C4-2B (cell line): ENCODE measurements at regions not wholly inside any gene's neighbourhood (a gene's known extent, or its start where the extent isn't known, plus 50 kb on each side); places are given as distances from the start of the nearest gene placed in this dataset.

Experiments
- H3K27ac ChIP-seq: fragments of 450-650 bp; 2 replicates; pipeline ENCODE4 v1.5.1; 2017
- CTCF ChIP-seq: fragments of 450-650 bp; conservative IDR thresholded peaks from 2 replicates; pipeline ENCODE4 v1.5.1; 2017; ENCODE audit warnings: mild to moderate bottlenecking
- ZFX ChIP-seq: fragments of 450-650 bp; IDR thresholded peaks from 2 replicates; pipeline ENCODE4 v1.6.1; 2017

- no peak overlapping the region for H3K27ac ChIP-seq
- no peak for TF ChIP-seq ZFX
- TF ChIP-seq CTCF: no peak
Observed at GRCh38 chr21:35424122-35424521, 375.0 kb upstream of the RUNX1 start.

DNA sequence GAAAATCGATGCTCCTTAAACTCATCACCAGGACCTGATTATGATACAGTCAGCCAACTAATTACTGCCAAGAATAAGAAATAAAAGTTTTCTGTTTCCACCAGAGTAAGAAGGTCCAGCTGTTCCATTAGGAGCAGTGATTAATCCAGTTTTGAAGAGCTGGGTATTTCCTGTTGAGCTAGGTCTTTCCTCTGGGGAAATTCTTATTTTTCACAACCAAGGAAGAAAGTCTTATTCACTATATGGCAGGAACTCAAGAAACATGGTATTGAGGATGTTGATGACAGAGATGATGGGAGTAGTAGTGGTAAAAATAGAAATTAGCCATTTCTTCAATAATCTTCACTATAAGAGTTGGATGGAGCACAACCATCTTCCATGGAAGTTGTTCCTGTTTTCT is 374.6 kb upstream of the RUNX1 start:
- H3K27ac ChIP-seq: no peak overlapping the region

GRCh38 chr21:35422011-35422410 is 372.9 kb upstream of the RUNX1 start:
- no peak overlapping the region for H3K27ac ChIP-seq
- TF ChIP-seq ZFX (no peak), CTCF (no peak)

More for the DNA sequence above, 374.6 kb upstream of the RUNX1 start:
- TF ChIP-seq ZFX (no peak), CTCF (no peak)

DNA sequence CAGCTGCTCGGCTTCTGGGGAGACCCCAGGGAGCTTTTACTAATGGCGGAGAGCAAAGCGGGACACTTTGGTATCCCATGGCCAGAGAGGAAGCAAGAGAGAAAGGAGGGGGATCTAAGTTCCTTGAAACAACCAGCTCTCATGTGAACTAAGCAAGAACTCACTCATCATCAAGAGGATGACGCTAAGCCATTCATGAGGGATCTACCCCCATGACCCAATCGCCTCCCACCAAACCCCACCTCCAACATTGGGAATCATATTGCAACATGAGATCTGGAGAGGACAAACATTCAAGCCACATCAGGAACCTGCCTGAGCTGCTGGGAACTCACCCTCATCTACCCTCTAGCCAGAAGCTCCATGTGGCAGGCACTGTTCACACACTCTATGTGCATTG is 372.1 kb upstream of the RUNX1 start:
- TF ChIP-seq ZFX (no peak), CTCF (no peak)
- no peak overlapping the region for H3K27ac ChIP-seq

GRCh38 chr21:35420656-35421055 is 371.6 kb upstream of the RUNX1 start:
- no peak overlapping the region for H3K27ac ChIP-seq
- TF ChIP-seq CTCF: no peak
- TF ChIP-seq ZFX: no peak

GRCh38 chr21:35417762-35418161 is 368.7 kb upstream of the RUNX1 start:
- H3K27ac ChIP-seq: no peak overlapping the region

DNA sequence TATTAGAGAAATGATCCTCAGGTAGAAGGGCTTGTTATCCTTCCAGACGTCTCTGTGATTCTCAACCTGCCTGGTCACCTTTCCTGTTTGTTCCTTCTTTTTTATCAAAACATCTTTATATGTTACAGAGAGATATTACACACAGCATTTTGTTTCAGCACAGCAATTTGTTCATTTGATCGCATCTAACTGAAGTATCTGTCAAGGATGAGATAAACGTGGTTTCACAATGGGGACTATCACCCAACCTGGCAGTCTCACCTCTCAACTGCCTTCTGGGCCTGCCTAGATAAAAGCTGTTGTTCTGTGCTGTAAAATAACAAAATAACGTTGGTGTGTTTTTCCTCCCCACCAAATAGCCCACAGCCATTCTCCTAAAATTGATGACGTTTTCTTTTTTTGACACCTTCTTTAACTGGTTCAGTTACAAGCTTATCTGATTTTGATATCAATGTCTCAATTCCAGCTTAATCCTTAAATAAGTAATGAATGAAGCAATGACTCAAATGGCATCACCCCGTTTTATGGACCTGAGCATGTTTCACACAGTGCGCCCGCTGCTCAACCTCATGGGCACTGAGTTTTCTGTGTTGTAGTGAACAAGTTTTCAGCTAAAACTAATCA is 367.9 kb upstream of the RUNX1 start:
- TF ChIP-seq ZFX: no peak
- no peak for TF ChIP-seq CTCF
- no peak overlapping the region for H3K27ac ChIP-seq

More at GRCh38 chr21:35417762-35418161, 368.7 kb upstream of the RUNX1 start:
- TF ChIP-seq CTCF: no peak
- no peak for TF ChIP-seq ZFX
